MM.1S (cell line): ENCODE measurements at regions not wholly inside any gene's neighbourhood (a gene's known extent, or its start where the extent isn't known, plus 50 kb on each side); places are given as distances from the start of the nearest gene placed in this dataset.

Source experiments
- DNase-seq: peaks from one replicate; pipeline ENCODE4 v3.0.0-alpha.2; 2015
- H2AFZ ChIP-seq: fragments of 300-600 bp; sonication (generic); 2 replicates; pipeline ENCODE4 v1.6.0; 2016; ENCODE audit warnings: antibody characterized with exemption, low read length
- H3F3A ChIP-seq: fragments of 300-600 bp; sonication (generic); 2 replicates; pipeline ENCODE4 v1.6.1; 2016; ENCODE audit warnings: mild to moderate bottlenecking, antibody characterized with exemption, low read length, moderate library complexity, mixed read lengths; ENCODE audit not compliant: insufficient read depth
- H3K27ac ChIP-seq: fragments of 300-600 bp; sonication (generic); 2 replicates; pipeline ENCODE4 v1.5.1; 2016; ENCODE audit warnings: mild to moderate bottlenecking, low read length
- H3K27me3 ChIP-seq: fragments of 300-600 bp; sonication (generic); replicated peaks from 2 replicates; pipeline ENCODE4 v1.6.0; 2016; ENCODE audit warnings: low read length; ENCODE audit not compliant: insufficient read depth
- H3K36me3 ChIP-seq: fragments of 300-600 bp; sonication (generic); replicated peaks from 2 replicates; pipeline ENCODE4 v1.6.1; 2016; ENCODE audit warnings: mild to moderate bottlenecking, low read length, mixed read lengths; ENCODE audit not compliant: insufficient read depth
- H3K4me1 ChIP-seq: fragments of 300-600 bp; sonication (generic); 2 replicates; pipeline ENCODE4 v1.6.1; 2016; ENCODE audit warnings: low read length, mixed read lengths
- H3K4me2 ChIP-seq: fragments of 300-600 bp; sonication (generic); 2 replicates; pipeline ENCODE4 v1.6.0; 2016; ENCODE audit warnings: low read depth, low read length
- H3K4me3 ChIP-seq: fragments of 300-600 bp; sonication (generic); 2 replicates; pipeline ENCODE4 v1.5.1; 2016; ENCODE audit warnings: low read length, mixed read lengths
- H3K79me2 ChIP-seq: fragments of 300-600 bp; sonication (generic); 2 replicates; pipeline ENCODE4 v1.6.1; 2016; ENCODE audit warnings: mixed run types, low read length, mixed read lengths
- H3K9ac ChIP-seq: fragments of 300-600 bp; sonication (generic); 2 replicates; pipeline ENCODE4 v1.6.1; 2016; ENCODE audit warnings: low read length, mixed read lengths
- H3K9me2 ChIP-seq: fragments of 300-600 bp; sonication (generic); replicated peaks from 2 replicates; pipeline ENCODE4 v1.6.1; 2016; ENCODE audit warnings: mild to moderate bottlenecking, low read length, mixed read lengths; ENCODE audit not compliant: insufficient read depth
- H3K9me3 ChIP-seq: fragments of 300-600 bp; sonication (generic); replicated peaks from 2 replicates; pipeline ENCODE4 v1.6.1; 2016; ENCODE audit warnings: mild to moderate bottlenecking, low read length, mixed read lengths; ENCODE audit not compliant: insufficient read depth
- H4K20me1 ChIP-seq: fragments of 300-600 bp; sonication (generic); 2 replicates; pipeline ENCODE4 v1.6.1; 2016; ENCODE audit warnings: mild to moderate bottlenecking, low read length, moderate library complexity, mixed read lengths; ENCODE audit not compliant: insufficient read depth
- CTCF ChIP-seq: fragments of 300-600 bp; sonication (generic); IDR thresholded peaks from 2 replicates; pipeline ENCODE4 v1.5.1; 2016; ENCODE audit warnings: antibody characterized with exemption, low read length, mixed read lengths
- EZH2 ChIP-seq: fragments of 300-600 bp; sonication (generic); optimal IDR thresholded peaks from 2 replicates; pipeline ENCODE3; 2017; ENCODE audit warnings: low read depth, mild to moderate bottlenecking, antibody characterized with exemption, low read length, mixed read lengths
- EZH2phosphoT487 ChIP-seq: fragments of 300-600 bp; sonication (generic); IDR thresholded peaks from 2 replicates; pipeline ENCODE4 v1.6.1; 2018; ENCODE audit warnings: antibody characterized with exemption, low read length

- DNase-seq: no peak
- no peaks in the 10 kb centered on the region for H3F3A ChIP-seq
- no peaks in the 10 kb centered on the region for H3K79me2 ChIP-seq
- TF ChIP-seq EZH2phosphoT487: no peak
- no peak for TF ChIP-seq CTCF
- no peak for TF ChIP-seq EZH2
- H3K36me3 ChIP-seq: no peaks in the 10 kb centered on the region
- no peak overlapping the region for H2AFZ ChIP-seq
- H3K4me1 ChIP-seq: no peaks in the 10 kb centered on the region
- H3K27ac ChIP-seq: no peak overlapping the region
- H4K20me1 ChIP-seq: no peaks in the 10 kb centered on the region
- H3K9me2 ChIP-seq: no peaks in the 10 kb centered on the region
- H3K9ac ChIP-seq: no peak overlapping the region
- peaks cover 52% of the 10 kb centered on the region for H3K27me3 ChIP-seq
- no peak overlapping the region for H3K4me2 ChIP-seq
- no peak overlapping the region for H3K4me3 ChIP-seq
- no peaks in the 10 kb centered on the region for H3K9me3 ChIP-seq
Observed at GRCh38 chr1:29758781-29759499, 522.6 kb downstream of the PTPRU start.

GRCh38 chr1:29757866-29758780, 521.8 kb downstream of the PTPRU start:
- H3K36me3 ChIP-seq: no peaks in the 10 kb centered on the region
- no peaks in the 10 kb centered on the region for H3F3A ChIP-seq
- H3K9me2 ChIP-seq: no peaks in the 10 kb centered on the region
- H3K9me3 ChIP-seq: no peaks in the 10 kb centered on the region
- H4K20me1 ChIP-seq: no peaks in the 10 kb centered on the region
- no peaks in the 10 kb centered on the region for H3K4me1 ChIP-seq
- no peak overlapping the region for H3K27ac ChIP-seq
- H3K4me2 ChIP-seq: no peak overlapping the region
- H3K9ac ChIP-seq: no peak overlapping the region
- no peaks in the 10 kb centered on the region for H3K79me2 ChIP-seq
- H2AFZ ChIP-seq: no peak overlapping the region
- TF ChIP-seq CTCF (no peak), EZH2 (no peak), EZH2phosphoT487 (no peak)
- DNase-seq: no peak
- peaks cover 44% of the 10 kb centered on the region for H3K27me3 ChIP-seq
- H3K4me3 ChIP-seq: no peak overlapping the region

GRCh38 chr1:29756901-29757725, 520.8 kb downstream of the PTPRU start:
- Histone ChIP-seq H3K4me1 (no peaks in the 10 kb centered on the region), H3K27me3 (peaks cover 40% of the 10 kb centered on the region), H3K4me3 (no peak overlapping the region), H3K79me2 (no peaks in the 10 kb centered on the region), H3K36me3 (no peaks in the 10 kb centered on the region), H3K9me2 (no peaks in the 10 kb centered on the region), H2AFZ (no peak overlapping the region), H3K4me2 (no peak overlapping the region), H3F3A (no peaks in the 10 kb centered on the region), H3K9ac (no peak overlapping the region), H3K9me3 (no peaks in the 10 kb centered on the region), H4K20me1 (no peaks in the 10 kb centered on the region), H3K27ac (no peak overlapping the region)
- TF ChIP-seq CTCF (no peak), EZH2 (no peak), EZH2phosphoT487 (no peak)
- no peak for DNase-seq
